NCI-H510A (cell line): ENCODE measurements at regions not wholly inside any gene's neighbourhood (a gene's known extent, or its start where the extent isn't known, plus 50 kb on each side); places are given as distances from the start of the nearest gene placed in this dataset.
"Not testable (repeated sequence)": the region's sequence is repeated elsewhere in the genome, so short reads cannot be mapped to it uniquely, and the experiment has no call there.

Experiments
- DNase-seq: peaks from one replicate; lab custom pipeline; 2025; lab: John Stamatoyannopoulos, UW

DNA sequence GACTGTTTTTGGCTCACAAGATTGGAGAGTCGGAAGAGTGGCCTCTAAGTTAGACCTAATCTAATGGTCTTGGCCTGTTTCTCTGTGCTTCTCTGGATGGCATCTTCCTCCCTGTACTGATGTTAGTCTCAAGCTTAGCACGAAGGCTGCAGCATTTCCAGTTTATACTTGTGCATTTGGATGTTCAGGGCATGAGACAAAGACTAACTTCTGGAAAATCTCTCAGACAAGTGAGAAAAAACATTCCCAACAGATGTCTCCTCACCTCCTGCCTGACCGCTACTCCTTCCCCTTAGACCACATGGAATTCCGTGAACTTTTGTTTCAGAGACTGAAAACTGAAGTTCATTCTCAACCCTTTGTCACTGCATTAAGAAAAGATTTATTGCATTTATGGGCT lies 410.8 kb upstream of the MCTP2 start:
- no peak for DNase-seq

DNA sequence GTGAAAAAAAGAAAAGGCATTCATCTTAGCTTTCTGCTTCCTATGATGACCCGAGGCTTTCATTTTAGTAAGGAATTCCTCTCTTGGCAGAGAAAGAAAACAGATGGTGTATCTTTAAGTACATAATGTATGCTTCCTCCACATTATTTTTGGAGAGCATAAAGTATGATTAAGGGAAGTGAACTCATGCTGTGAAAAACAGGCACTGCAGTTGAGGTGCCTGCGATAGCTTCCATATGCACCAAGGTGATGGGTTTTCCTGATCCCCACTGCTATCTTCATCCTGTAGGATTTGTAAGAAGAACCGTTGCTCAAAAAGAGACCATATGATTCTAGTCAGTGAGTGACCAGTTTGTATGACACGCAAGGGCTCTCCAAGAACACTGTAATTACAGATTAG lies 411.5 kb upstream of the MCTP2 start:
- no peak for DNase-seq

DNA sequence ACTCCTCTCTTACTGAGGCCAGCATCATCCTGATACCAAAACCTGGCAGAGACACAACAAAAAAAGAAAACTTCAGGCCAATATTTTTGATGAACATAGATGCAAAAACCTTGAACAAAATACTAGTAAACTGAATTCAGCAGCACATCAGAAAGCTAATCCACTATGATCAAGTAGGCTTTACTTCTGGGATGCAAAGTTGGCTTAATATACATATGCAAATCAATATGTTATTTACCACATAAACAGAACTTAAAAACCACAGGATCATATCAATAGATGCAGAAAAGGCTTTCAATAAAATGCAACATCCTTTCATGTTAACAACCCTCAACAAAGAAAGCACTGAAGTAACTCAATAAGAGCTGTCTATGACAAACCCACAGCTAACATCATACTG lies 414.5 kb upstream of the MCTP2 start:
- DNase-seq = no peak

DNA sequence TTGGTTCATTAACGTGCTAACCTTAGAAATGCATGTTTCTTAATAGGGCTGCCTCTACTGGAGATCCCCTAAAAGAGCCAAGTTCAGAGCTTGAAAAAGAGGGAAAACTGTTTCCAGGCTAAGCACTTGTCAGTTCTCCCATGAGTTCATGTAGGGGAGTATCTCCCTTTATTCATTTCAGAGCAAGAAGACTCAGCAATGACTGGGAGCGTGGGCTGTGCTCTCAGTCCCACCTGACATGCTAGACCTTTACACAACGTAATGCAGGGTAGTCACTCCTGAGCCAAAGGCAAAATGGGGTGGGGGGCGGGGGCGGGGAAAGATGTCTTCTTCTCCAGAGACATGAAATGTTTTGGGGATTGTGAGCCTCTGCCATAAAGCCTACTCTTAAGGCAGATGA lies 420.1 kb upstream of the MCTP2 start:
- DNase-seq = no peak

DNA sequence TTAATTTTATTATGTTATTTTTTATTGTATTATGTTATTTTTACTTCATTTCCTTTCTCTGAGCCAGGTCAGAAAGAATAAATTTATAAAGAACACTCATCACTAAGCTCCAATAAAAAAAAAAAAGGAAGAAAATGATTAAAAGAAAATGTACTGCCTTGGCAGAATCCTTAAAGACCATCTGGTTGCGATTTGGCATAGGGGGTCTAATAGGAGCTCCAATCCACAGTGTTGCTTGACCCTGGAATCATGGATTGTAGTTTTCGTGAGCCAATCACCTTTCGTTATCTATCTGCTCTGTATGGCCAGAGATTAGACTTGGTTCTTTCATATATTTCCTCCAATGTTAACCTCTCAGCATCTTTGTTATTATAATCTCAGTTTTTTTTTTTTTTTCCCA lies 421.8 kb upstream of the MCTP2 start:
- no peak for DNase-seq

DNA sequence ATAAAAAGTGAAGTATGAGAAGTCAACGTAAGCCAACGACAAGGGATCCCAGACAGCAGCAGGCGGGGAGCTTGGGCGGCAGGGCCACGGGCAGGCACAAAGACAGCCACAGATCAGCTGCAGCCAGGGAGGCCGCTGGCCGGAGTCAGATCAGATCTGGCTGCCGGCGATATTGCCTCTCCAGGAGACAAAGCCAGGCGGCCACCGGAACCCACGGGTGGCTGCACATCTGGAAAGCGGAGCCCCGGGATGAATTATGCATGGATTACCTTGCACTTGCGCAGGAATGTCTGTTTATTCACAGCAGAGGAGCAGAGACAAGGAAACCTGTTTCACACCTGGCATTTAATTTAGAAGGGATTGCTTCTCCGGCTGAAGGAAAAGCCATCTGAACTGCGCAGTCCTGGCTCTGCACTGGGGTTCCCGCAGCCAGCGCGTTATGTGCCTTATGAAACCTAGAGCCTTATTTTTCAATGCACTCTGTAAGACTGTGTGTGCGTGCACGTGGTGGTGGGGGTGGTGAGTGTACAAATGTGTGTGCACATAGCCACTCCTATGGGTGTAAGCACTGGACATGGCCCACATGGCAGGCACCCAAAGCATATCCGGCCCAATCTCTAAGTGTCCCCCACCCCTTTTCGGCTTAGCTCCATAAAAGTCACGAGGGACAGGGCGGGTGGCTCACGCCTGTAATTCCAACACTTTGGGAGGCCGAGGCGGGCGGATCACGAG lies 427.8 kb upstream of the MCTP2 start:
- no peak for DNase-seq

DNA sequence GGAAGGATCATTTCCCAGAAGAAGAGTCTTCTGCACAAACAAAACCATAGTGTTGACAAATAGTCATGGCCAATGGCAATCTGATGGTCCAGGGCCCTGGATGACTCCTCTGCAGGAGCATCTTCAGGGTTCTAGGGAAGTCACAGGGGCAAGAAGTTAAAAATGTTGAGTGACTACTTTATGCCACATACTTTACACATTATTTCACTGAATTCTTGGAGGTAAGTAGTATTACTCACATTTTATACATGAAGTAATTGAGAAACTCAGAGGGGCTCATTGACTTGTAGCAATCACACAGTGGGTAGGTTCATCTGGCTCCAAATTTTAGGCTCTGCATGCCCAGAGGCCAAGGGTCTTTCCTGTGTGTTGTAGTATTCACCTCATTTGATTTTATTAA lies 430.2 kb upstream of the MCTP2 start:
- DNase-seq = no peak

DNA sequence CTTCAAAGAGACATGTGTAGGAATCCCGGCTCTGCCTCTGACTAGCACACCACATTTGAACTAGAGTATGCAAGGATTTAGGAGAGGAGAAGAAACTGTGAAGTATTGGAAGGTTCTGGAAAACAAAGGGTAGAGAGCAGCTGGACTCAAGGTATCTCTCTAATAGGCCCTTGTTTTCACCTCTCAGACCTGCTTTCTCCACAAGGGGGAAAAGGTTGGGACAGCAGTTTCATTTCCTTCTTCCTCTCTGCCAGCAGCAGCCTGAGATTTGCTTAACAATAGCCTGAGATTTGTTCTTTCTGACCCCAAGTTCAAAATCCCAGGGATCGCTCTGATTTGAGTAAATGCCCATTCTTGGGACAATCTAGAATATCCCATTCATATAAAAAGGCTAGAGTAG lies 430.6 kb upstream of the MCTP2 start:
- DNase-seq = no peak

DNA sequence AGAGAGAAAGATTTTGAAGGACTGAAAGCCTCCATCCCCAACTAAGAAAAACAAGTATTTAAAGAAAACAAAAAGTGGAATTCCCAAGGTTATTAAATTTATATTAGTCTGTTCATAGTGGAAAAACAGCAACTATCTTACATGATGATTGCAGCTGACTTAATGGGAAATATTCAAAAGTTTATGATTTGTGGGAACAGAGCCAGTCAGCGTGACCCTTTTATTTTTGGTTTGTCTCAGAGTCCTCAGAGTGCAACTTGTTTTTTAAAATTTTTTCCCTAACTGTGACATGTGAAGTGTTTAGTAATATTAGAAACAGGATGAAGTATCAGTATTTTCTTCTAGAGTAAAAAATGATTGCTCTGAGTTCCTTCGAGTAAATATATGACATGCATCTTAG lies 441.9 kb upstream of the MCTP2 start:
- no peak for DNase-seq

DNA sequence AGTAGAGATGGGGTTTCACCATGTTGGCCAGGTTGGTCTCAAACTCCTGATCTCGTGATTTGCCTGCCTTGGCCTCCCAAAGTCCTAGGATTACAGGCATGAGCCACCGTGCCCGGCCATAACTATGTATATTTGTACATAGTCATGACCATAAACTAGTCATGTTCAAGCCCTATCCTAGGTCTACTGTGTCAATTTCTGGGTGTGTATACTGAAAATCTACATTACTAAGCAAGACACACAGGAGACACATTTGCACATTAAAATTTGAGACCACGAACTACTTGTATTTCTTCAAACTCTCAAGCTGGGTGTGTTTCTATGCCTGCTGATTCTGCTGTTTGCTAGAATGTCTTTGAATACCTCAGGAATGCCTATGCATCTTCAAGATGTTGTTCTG lies 451.3 kb upstream of the MCTP2 start:
- DNase-seq = no peak

DNA sequence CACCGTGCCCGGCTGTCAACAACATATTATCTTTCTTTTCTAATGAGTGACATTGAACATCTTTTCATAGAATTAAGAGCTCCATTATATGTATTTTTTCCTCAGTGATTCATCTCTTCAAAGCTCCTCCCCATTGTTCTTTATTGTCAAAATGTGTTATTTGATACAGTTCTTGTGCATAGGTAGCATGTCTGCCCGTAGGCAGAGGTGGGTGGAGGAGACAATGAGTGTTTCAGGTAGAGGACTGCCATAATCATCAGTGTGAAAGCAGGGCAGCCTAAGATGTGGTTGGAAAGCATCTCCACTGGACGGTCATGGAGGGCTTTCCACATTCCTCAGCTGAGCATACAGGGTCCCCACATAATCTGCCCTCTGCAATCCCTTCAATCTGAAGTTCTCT lies 452.0 kb upstream of the MCTP2 start:
- no peak for DNase-seq

DNA sequence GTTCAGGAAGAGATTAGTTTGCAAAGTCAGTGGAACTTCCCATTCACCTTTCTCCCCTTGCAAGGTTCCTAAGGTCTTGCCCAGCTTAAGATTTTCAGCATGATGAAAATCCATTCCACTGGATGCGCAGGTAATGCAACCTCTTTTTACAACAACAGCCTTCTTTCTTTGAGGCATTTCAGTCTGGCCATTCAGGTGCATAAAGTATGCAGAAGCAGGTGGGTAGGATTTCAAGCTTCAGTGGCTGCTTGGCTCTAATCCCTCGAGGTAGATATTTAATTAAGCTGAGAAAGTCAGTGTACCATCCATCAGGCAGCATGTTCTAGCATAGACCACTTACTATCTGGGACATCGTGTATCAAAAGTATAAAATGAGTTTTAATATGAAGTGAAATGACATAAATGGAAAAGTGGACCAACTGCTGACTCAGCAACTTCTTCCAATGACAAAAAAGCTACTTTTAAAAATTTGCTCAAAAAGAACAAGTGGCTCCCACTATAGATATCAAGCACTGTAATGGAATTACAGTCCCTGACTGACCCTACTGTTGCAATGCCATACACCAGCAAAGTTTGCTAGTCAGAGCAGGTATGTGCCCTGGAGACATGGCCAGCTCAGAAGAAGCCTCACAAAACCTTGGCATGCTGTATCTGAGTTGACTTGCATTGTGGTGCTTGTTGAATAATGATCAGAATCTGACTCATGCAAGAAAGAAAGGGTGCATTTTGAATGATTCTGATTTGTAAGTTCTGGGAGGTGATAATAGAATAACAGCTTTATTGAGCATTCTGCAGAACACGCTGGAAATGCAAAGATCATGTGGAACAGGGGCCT lies 459.9 kb upstream of the MCTP2 start:
- no peak for DNase-seq

DNA sequence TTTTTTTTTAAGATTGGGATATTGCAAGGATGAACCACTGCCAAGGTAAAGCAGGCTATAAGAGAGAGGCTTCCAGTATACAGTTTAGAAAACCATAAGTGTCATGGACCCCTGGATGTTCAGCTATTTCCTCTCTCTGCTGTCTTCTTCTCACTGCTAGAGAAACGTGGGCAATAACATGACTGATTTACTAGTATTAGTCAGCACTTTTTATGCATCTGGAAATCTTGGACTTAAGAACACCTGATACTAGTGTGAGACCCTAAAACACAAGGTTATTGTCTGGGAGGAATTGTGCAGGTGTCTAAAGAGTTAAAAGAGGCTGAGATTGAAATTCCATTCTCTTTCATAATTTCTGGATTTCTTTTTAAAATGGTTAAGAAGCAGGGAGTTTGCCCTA lies 460.6 kb upstream of the MCTP2 start:
- DNase-seq = no peak

DNA sequence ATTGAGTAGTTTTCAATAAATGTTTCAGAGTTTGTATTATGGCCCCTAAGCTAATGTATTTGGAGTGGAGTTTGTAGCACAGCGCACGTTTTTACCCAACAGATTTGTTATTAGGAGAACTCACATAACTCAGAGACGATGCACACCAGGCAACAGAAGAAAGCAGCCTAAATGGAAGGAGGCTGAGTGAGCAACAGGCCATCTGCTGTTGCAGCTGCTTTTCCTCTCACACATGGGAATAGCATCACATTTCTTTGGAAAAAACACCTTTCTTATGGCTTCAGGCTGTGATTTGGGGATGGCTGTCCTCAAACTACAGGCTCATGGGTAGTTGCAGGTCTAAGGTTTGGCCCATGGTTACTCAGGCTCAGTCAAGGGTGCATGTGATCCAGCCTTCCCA lies 469.3 kb upstream of the MCTP2 start:
- no peak for DNase-seq

DNA sequence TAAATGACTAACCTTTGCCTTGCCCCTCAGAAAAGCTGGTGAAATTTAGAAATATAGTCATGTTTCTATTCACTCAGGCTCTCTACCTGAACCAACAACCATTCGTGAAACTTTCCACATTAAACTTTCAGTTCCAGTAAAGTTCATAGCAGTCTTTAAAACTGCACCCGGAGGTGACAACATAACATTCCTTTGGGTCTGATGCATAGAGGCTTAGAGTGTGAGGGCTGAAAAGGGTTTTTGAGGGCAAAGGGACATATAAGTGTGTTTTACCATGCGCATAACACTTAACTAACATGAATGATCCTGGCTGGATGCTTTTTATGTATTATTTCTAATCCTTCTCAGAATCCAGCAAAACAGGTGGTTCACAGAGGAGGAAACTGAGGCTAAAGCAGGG lies 471.7 kb upstream of the MCTP2 start:
- DNase-seq = no peak

DNA sequence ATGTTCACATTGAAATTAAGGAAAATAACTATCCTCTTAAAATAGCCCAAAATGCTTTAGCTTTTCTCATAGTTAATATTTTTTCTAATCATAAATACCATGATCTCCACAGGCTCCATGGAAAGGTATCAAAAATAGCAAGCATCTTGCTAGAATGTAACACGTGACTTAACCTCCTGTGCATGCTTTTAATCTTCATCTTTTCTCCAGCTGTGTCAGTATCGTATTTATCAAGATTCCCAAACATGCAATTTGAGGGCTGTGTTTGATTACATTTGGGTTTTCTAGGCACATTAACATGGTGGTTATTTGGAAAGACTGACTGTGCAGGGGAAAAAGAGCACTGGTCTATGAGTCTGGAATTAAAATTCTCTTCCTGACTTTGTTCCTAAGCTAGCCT lies 472.5 kb upstream of the MCTP2 start:
- DNase-seq = no peak

DNA sequence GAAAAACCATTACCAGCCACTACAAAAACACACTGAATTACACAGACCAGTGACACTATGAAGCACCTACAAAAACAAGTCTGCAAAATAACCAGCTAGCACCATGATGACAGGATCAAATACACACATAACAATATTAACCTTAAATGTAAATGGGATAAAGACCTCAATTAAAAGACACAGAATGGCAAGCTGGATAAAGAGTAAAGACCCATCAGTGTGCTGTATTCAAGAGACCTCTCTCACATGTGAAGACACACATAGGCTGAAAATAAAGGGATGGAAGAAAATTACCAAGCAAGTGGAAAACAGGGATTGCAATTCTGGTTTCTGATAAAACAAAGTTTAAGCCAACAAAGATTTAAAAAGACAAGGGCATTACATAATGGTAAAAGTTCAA lies 482.7 kb upstream of the MCTP2 start:
- no peak for DNase-seq

DNA sequence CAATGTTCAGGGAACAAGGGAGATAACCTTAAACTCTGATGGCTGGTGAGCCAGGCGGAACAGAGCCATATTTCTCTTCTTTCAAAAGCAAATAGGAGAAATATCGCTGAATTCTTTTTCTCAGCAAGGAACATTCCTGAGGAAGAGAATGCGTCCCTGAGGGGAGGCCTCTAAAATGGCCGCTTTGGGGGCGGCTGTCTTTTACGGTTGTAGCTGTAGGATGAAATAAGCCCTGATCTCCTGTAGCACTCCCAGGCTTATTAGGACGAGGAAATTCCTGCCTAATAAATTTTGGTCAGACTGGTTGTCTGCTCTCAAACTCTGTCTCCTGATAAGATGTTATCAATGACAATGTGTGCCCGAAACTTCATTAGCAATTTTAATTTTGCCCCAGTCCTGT lies 496.4 kb upstream of the MCTP2 start:
- not testable (repeated sequence) for DNase-seq

DNA sequence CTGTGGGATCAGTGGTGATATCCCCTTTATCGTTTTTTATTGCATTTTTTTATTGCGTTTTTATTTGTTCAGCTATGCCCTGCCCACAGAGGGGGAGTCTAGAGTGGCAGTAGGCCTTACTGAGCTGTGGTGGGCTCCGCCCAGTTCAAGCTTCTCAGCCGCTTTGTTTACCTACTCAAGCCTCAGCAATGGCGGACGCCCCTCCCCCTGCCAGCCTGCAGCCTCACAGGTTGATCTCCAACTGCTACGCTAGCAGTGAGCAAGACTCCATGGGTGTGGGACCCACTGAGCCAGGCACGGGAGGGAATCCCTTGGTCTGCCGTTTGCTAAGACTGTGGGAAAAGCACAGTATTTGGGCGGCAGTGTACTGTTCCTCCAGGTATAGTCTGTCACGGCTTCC lies 500.6 kb upstream of the MCTP2 start:
- no peak for DNase-seq

DNA sequence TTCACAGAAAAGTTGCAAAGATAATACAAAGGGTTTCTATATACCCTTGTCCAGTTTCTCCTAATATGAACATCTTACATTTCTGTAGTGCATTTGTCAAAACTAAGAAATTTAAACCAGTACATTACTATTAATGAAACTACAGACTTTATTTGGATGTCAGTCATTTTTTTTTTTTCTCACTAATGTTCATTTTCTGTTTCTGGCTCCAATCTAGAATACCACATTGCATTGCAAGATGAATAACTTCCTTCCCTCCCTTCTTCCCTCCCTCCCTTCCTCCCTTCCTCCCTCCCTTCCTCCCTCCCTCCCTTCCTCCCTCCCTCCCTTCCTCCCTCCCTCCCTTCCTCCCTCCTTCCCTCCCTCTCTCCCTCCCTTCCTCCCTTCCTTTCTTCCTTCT lies 509.2 kb upstream of the MCTP2 start:
- DNase-seq = no peak

DNA sequence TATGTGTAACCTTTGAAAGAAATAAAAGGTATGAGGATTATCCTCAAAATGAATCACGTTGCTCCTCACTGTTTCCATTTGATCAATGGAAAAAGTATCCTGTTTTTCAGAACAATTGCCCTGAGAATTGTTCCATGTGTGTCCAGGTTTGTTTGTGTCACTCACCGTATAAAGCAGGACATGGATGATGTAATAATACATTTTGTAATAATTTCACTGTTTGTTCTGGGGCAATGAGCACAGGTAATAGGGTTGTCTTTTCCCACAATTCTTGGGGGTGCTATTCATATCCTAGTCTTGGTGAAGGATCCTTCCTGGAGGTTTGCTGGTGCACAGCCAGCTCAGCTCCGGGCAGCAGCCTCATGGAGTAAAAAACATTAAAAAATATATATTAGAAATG lies 510.8 kb upstream of the MCTP2 start:
- DNase-seq = no peak

DNA sequence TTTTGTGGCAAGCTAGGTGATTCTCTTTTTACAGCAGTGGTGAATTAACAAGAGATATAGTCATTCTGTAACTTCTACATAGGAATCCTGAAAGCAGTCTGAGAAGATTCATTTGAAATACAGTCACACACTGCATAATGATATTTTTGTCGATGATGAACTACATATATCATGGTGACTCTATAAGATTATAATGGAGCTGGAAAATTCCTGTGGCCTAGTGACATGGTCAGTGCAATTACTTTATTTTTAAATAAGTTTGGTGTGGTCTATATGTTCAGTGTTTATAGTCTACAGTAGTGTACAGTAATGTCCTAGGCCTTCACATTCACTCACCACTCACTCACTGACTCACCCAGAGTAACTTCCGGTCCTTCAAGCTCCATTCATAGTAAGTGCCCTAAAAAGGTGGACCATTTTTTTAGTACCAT lies 511.4 kb upstream of the MCTP2 start:
- DNase-seq = no peak

DNA sequence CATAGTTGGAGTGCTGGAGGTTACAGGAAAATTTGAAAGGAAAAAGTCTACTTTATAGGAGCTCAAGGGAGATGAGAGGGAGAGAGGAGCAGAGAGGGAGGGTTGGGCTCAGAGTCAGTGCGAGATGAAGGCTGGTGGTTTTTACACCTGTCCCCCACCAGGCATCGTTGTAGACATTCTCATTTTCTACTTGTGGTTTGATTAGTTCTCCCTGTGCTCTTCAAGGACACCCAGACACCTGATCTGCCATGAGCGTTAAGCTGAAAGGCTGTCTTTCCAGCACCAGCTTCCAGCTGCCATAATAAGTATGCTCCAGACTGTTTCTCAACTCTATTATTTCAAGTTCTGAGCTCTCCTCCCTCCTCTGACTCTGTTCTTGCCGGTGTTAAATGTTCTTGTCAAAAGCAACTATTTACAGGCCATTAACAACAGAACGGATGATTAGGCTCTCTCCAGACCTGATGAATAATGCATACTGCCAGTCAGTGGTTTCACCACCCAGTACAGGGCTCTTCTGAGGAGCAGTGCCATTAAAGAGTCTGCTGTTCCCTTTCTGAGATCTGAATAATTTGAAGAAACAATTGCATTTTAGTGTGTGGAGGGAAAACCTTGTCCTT lies 514.6 kb upstream of the MCTP2 start:
- DNase-seq = no peak
